Myocyte (in vitro differentiated cells): ENCODE measurements at regions not wholly inside any gene's neighbourhood (a gene's known extent, or its start where the extent isn't known, plus 50 kb on each side); places are given as distances from the start of the nearest gene placed in this dataset.
A peak's percentile ranks its signal among the peaks of the same experiment; 100 is the strongest.

Experiments
- DNase-seq: peaks from one replicate; pipeline ENCODE4 v3.0.0-alpha.2; 2012; ENCODE audit warnings: low read depth

GRCh38 chr2:195411219-195411687, 245.8 kb upstream of the SLC39A10 start:
- DNase-seq: peak; percentile 65

GRCh38 chr2:195410074-195410671, 246.9 kb upstream of the SLC39A10 start:
- DNase-seq: no peak

- no peak for DNase-seq
Observed at GRCh38 chr2:195408811-195409210, 248.2 kb upstream of the SLC39A10 start.

GRCh38 chr2:195408196-195408595, 248.8 kb upstream of the SLC39A10 start:
- no peak for DNase-seq

- DNase-seq: peak; percentile 23
Observed at GRCh38 chr2:195407783-195408182, 249.2 kb upstream of the SLC39A10 start.

- DNase-seq: no peak
Observed at GRCh38 chr2:195406886-195407603, 250.0 kb upstream of the SLC39A10 start.

- no peak for DNase-seq
Observed at GRCh38 chr2:195404651-195405050, 252.4 kb upstream of the SLC39A10 start.

- DNase-seq: no peak
Observed at GRCh38 chr2:195396479-195396878, 260.5 kb upstream of the SLC39A10 start.

GRCh38 chr2:195395362-195395761, 261.7 kb upstream of the SLC39A10 start:
- DNase-seq: no peak

GRCh38 chr2:195392446-195393336, 264.3 kb upstream of the SLC39A10 start:
- no peak for DNase-seq

- DNase-seq: peak; percentile 46
Observed at GRCh38 chr2:195390686-195391321, 266.2 kb upstream of the SLC39A10 start.

GRCh38 chr2:195388028-195388427, 269.0 kb upstream of the SLC39A10 start:
- DNase-seq: no peak

GRCh38 chr2:195382186-195382585, 274.8 kb upstream of the SLC39A10 start:
- DNase-seq: no peak

GRCh38 chr2:195370167-195370943, 286.7 kb upstream of the SLC39A10 start:
- no peak for DNase-seq

- DNase-seq: no peak
Observed at GRCh38 chr2:195369218-195369587, 287.8 kb upstream of the SLC39A10 start.

GRCh38 chr2:195368249-195369217, 288.5 kb upstream of the SLC39A10 start:
- no peak for DNase-seq

GRCh38 chr2:195367809-195368208, 289.2 kb upstream of the SLC39A10 start:
- DNase-seq: no peak

GRCh38 chr2:195364015-195364965, 292.7 kb upstream of the SLC39A10 start:
- DNase-seq: peak; percentile 56
